Fibroblast of the aortic adventitia (primary cell): ENCODE measurements at regions not wholly inside any gene's neighbourhood (a gene's known extent, or its start where the extent isn't known, plus 50 kb on each side); places are given as distances from the start of the nearest gene placed in this dataset.

Experiments
- DNase-seq: peaks from one replicate; pipeline ENCODE4 v3.0.0-alpha.2; 2010; ENCODE audit warnings: low read depth
- H3K4me3 ChIP-seq: 2 replicates; pipeline ENCODE4 v1.5.1; 2011; ENCODE audit warnings: low read depth, mild to moderate bottlenecking, control low read depth, low read length, moderate library complexity
- TF ChIP-seq, protein P1 (sequence below): IDR thresholded peaks from 2 replicates; pipeline ENCODE4 v1.5.1; 2011; ENCODE audit warnings: mild to moderate bottlenecking, low read length, control low read depth, inconsistent platforms; ENCODE audit not compliant: insufficient read depth

DNA sequence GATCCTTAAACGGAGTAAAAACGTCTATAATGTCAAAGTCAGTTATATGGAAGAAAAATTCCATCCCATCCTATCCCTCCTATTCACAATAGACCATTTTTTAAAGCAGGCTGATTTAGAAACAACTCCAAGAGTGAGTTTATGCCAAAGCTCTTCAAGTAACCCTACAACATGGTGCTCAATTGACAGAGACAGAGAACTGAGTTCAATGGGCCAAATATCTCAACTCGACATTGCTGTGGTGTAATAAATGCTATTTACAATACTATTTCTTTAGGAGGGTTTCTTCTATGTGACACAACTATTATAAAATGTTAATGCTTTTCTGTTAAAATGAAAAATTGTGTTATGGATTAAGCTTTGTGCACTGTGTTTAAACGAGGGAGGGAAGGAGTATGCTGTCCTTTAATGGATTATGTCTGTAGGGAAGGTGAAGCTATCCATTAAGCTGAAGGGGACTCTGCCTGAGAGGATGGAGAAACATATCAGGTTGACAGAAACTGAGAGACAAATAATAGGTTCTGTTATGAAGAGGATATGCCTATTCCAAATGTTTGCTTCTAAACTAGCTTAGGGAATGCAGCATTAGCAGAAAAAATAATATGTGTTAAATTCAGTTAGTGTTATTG lies 362.5 kb upstream of the CHRM3 start:
- H3K4me3 ChIP-seq = no peak overlapping the region
- DNase-seq = no peak
- TF ChIP-seq, protein P1, sequence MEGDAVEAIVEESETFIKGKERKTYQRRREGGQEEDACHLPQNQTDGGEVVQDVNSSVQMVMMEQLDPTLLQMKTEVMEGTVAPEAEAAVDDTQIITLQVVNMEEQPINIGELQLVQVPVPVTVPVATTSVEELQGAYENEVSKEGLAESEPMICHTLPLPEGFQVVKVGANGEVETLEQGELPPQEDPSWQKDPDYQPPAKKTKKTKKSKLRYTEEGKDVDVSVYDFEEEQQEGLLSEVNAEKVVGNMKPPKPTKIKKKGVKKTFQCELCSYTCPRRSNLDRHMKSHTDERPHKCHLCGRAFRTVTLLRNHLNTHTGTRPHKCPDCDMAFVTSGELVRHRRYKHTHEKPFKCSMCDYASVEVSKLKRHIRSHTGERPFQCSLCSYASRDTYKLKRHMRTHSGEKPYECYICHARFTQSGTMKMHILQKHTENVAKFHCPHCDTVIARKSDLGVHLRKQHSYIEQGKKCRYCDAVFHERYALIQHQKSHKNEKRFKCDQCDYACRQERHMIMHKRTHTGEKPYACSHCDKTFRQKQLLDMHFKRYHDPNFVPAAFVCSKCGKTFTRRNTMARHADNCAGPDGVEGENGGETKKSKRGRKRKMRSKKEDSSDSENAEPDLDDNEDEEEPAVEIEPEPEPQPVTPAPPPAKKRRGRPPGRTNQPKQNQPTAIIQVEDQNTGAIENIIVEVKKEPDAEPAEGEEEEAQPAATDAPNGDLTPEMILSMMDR = no peak

DNA sequence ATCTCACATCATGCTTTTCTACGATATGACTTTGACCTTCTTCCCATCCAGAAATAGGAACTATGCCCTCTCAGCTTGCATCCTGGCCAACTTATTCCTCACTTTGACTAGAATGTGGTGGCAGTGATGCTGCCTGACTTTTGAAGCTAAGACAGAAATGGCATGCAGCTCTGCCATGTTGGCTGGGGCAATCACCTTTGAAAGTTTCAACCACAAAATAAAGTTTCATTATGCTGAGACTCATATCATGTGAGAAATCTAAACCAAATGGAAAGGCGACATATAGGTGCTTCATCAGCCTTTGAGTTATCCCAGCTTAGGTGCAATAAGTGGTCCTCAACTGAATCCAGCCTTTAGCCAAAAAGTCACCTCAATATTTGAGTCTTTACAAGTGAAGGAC lies 370.0 kb upstream of the CHRM3 start:
- TF ChIP-seq, protein P1 = no peak
- DNase-seq = no peak
- H3K4me3 ChIP-seq = no peak overlapping the region

DNA sequence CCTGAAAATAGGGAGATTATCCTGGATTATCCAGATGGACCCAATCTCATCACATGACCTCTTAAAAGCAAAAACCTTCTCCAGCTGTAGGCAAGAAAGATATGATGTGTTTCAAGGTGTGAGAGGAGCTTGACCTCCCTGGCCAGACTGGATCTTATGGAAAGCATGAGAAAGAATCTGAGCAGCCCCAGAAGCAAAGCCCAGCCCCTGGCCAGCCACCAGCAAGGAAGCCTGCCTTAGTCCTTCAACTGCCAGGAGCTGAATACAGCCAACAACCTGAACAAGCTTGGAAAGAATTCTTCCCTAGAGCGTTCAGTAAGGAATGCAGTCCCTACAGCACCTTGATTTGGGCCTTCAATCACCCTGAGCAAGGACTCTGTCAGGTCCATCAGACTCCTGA lies 375.0 kb upstream of the CHRM3 start:
- TF ChIP-seq, protein P1 = no peak
- DNase-seq = no peak
- no peak overlapping the region for H3K4me3 ChIP-seq

DNA sequence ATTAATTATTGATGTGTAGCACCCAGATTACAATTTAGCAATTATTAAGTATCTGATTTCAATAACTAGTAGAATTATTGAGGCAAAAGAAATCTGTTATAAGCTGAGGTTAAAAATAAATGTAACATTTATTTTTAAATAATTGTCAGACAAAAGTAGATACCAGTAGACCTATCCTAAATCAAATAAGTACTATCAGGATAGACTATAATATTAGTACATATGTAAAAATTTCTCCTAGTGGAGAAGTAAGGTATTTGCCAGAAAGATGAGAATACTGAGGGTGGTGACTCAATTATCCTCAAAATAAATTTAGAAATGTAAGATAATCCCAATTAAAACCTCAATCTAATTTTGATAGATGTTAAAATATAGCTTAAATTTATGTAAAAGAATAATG lies 377.8 kb upstream of the CHRM3 start:
- TF ChIP-seq, protein P1 = no peak
- no peak for DNase-seq

DNA sequence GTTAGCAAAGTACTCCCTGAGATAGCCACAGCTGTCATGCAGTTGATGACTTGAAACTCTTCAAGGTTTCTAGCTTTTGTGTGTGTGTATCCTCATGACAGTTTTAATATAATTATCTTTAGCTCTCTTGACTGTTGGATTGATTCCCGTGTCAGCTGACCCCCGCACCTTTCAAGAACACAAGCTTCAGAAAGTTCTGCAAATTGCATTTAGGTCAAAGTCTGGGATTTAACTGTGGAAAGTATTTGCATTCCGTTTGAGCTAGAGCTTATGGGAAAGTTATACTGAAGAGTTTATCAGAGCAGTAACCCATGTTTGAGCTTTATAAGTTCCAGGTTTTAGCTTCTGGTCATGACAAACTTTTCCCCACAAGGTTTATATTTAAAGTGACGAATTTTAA lies 380.1 kb upstream of the CHRM3 start:
- TF ChIP-seq, protein P1 = no peak

More for the DNA sequence above, 377.8 kb upstream of the CHRM3 start:
- no peak overlapping the region for H3K4me3 ChIP-seq

DNA sequence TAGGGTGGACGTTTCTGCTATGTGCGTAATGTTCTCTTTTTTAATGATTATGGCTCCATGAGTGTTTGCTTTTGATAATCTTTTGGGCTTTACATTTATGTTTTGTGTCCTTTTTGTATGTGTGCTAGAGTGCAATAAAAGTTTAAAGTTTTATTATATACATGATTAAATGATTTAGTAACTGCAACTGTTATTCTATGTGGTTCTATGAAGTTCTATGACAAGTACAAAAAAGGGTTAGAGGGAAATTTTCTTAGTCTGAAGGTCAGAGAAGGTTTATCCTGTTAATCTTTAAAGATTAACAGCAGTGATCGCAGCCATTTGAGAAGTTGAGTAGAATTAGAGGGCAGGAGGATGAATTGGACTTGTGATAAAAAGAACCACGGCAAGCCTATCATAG lies 386.4 kb upstream of the CHRM3 start:
- no peak for DNase-seq
- TF ChIP-seq, protein P1 = no peak

More for the DNA sequence above, 380.1 kb upstream of the CHRM3 start:
- DNase-seq = no peak
- no peak overlapping the region for H3K4me3 ChIP-seq

DNA sequence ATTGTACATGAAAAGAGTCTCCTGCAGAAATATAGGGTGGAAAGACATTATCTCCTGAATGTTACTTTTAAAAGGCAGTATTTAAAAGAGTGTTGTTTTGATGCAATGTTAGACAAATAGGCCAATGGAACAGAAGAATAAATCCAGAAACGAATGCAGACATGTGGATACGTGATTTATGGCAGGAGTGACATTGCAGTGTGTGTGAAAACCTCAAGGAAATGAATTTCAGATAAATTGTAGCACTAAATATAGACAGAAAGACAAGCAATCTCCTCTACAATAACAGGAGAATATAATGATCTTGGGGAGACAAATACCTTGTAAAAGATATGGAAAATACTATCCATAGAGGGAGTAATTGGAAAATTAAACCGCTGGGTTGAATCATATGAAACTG lies 387.8 kb upstream of the CHRM3 start:
- H3K4me3 ChIP-seq = no peak overlapping the region
- TF ChIP-seq, protein P1 = no peak
- no peak for DNase-seq

More for the DNA sequence above, 386.4 kb upstream of the CHRM3 start:
- H3K4me3 ChIP-seq = no peak overlapping the region
